Kidney (tissue), 13 donors: ENCODE measurements at regions not wholly inside any gene's neighbourhood (a gene's known extent, or its start where the extent isn't known, plus 50 kb on each side); places are given as distances from the start of the nearest gene placed in this dataset.
A peak's percentile ranks its signal among the peaks of the same experiment; 100 is the strongest.

Experiments
- DNase-seq, 5 donors: peaks; one replicate each; pipeline ENCODE4 v3.0.0-alpha.2; 2013 to 2020
- FAIRE-seq: peaks from 2 replicates; lab custom pipeline; 2012; peaks lifted over from hg19 to GRCh38; lab: Jason Lieb, UNC
- H3K27ac ChIP-seq, 2 donors: one replicate each; pipeline ENCODE4 v1.7.0; 2013; ENCODE audit warnings: low read depth in 2 of 2, low read length in 2 of 2, inconsistent platforms in 1 of 2
- H3K27me3 ChIP-seq: one replicate; pipeline ENCODE4 v1.7.1; 2013; ENCODE audit warnings: low read length, inconsistent platforms; ENCODE audit not compliant: control insufficient read depth, insufficient read depth
- H3K36me3 ChIP-seq, 3 donors: one replicate each; pipeline versions ENCODE4 v1.7.0 to v1.7.1; 2013; ENCODE audit warnings: low read length in 3 of 3, control low read depth in 1 of 3, inconsistent platforms in 1 of 3; ENCODE audit not compliant: insufficient read depth in 3 of 3, control insufficient read depth in 2 of 3
- H3K4me1 ChIP-seq, 3 donors: one replicate each; pipeline versions ENCODE4 v1.7.0 to v1.7.1; 2013; ENCODE audit warnings: low read length in 3 of 3, inconsistent platforms in 1 of 3, low read depth in 1 of 3; ENCODE audit not compliant: control insufficient read depth in 2 of 3, insufficient read depth in 2 of 3
- H3K4me3 ChIP-seq, 3 donors: one replicate each; pipeline versions ENCODE4 v1.7.0 to v1.8.1; 2013; ENCODE audit warnings: low read length in 3 of 3, control low read depth in 1 of 3, inconsistent platforms in 1 of 3
- H3K9ac ChIP-seq, 3 donors: one replicate each; pipeline versions ENCODE4 v1.7.0 to v1.7.1; 2013; ENCODE audit warnings: low read length in 3 of 3, control low read depth in 1 of 3, inconsistent platforms in 1 of 3
- H3K9me3 ChIP-seq, 3 donors: one replicate each; pipeline versions ENCODE4 v1.7.0 to v1.7.1; 2013; ENCODE audit warnings: low read length in 3 of 3, control low read depth in 1 of 3, inconsistent platforms in 1 of 3; ENCODE audit not compliant: control insufficient read depth in 2 of 3, insufficient read depth in 1 of 3
- CTCF ChIP-seq: IDR thresholded peaks from 3 replicates; pipeline ENCODE4 v1.5.1; 2012; ENCODE audit warnings: mild to moderate bottlenecking, moderate library complexity, borderline replicate concordance; ENCODE audit not compliant: insufficient read depth; ENCODE audit errors: extremely low read depth
- intact Hi-C: fragments of 100-400 bp; cut with DNase I; formaldehyde crosslinking; loops from one replicate; pipeline ENCODE4 v1.11.1; 2022
- donor health status: control.
- donor health status: control.
- donor health status: control.
- donor health status: control.
- donor health status: control.
- donor health status: DM: yes; HTN: yes; CAD: no.
- donor health status: Normal renal cell carcinoma (clear cell type).

GRCh38 chr9:82234160-82234943, 245.8 kb downstream of the SPATA31D1 start:
- Histone ChIP-seq H3K36me3 (no peaks in the 10 kb centered on the region), H3K27me3 (no peaks in the 10 kb centered on the region), H3K4me1 (no peaks in the 10 kb centered on the region), H3K9ac (no peak overlapping the region), H3K9me3 (peaks cover 0 to 12% (median 0%) of the 10 kb centered on the region in 3 donors), H3K4me3 (no peak overlapping the region), H3K27ac (no peak overlapping the region)
- intact Hi-C loops: no loop called here
- TF ChIP-seq CTCF: no peak
- FAIRE-seq (no peak), DNase-seq (peak in 1 of 5 donors; percentile 8)

- intact Hi-C loops: no loop called here
- Histone ChIP-seq H3K4me1 (no peaks in the 10 kb centered on the region), H3K9ac (no peak overlapping the region), H3K4me3 (no peak overlapping the region), H3K9me3 (peaks cover 0 to 2% (median 0%) of the 10 kb centered on the region in 3 donors), H3K27ac (no peak overlapping the region), H3K27me3 (no peaks in the 10 kb centered on the region), H3K36me3 (no peaks in the 10 kb centered on the region)
- DNase-seq (no peak), FAIRE-seq (no peak)
- TF ChIP-seq CTCF: no peak
These were observed 253.9 kb downstream of the SPATA31D1 start for GRCh38 chr9:82242285-82242963.

- H3K27me3 ChIP-seq: no peaks in the 10 kb centered on the region
- no peak overlapping the region for H3K4me3 ChIP-seq
- no peak for TF ChIP-seq CTCF
- H3K36me3 ChIP-seq: no peaks in the 10 kb centered on the region
- DNase-seq: no peak
- FAIRE-seq: no peak
- H3K9me3 ChIP-seq: no peaks in the 10 kb centered on the region
- no peaks in the 10 kb centered on the region for H3K4me1 ChIP-seq
- intact Hi-C loops: no loop called here
- H3K9ac ChIP-seq: no peak overlapping the region
- no peak overlapping the region for H3K27ac ChIP-seq
These were observed 258.7 kb downstream of the SPATA31D1 start for GRCh38 chr9:82247318-82247717.
